HepG2 (cell line): ENCODE measurements at regions not wholly inside any gene's neighbourhood (a gene's known extent, or its start where the extent isn't known, plus 50 kb on each side); places are given as distances from the start of the nearest gene placed in this dataset.

Source experiments
- BRF2 ChIP-seq: sonication (generic); formaldehyde crosslinking; IDR thresholded peaks from 2 replicates; pipeline ENCODE4 v1.8.1; 2022; ENCODE audit warnings: mild to moderate bottlenecking, missing genetic modification reagents
- RAD21 ChIP-seq: fragments of 450-650 bp; formaldehyde crosslinking; IDR thresholded peaks from 2 replicates; pipeline ENCODE4 v1.5.0; 2020; ENCODE audit warnings: mild to moderate bottlenecking
- XBP1 ChIP-seq: sonication (generic); formaldehyde crosslinking; IDR thresholded peaks from 2 replicates; pipeline ENCODE4 v1.5.0; 2020; ENCODE audit warnings: missing genetic modification reagents
- ZBTB10 ChIP-seq: sonication (generic); formaldehyde crosslinking; IDR thresholded peaks from 2 replicates; pipeline ENCODE4 v1.4.0; 2020; ENCODE audit warnings: missing genetic modification reagents, borderline replicate concordance
- ZNF644 ChIP-seq: IDR thresholded peaks from 2 replicates; pipeline ENCODE4 v1.6.1; 2016; ENCODE audit warnings: low read depth
- TF ChIP-seq, protein P1 (sequence below): sonication (generic); formaldehyde crosslinking; IDR thresholded peaks from 2 replicates; pipeline ENCODE4 v1.9.0; 2021; ENCODE audit warnings: mild to moderate bottlenecking, missing genetic modification reagents

GRCh38 chr3:30438126-30438525, 168.3 kb upstream of the TGFBR2 start:
- no peak for TF ChIP-seq BRF2 (CRISPR knock-in tag)
- TF ChIP-seq, protein P1, sequence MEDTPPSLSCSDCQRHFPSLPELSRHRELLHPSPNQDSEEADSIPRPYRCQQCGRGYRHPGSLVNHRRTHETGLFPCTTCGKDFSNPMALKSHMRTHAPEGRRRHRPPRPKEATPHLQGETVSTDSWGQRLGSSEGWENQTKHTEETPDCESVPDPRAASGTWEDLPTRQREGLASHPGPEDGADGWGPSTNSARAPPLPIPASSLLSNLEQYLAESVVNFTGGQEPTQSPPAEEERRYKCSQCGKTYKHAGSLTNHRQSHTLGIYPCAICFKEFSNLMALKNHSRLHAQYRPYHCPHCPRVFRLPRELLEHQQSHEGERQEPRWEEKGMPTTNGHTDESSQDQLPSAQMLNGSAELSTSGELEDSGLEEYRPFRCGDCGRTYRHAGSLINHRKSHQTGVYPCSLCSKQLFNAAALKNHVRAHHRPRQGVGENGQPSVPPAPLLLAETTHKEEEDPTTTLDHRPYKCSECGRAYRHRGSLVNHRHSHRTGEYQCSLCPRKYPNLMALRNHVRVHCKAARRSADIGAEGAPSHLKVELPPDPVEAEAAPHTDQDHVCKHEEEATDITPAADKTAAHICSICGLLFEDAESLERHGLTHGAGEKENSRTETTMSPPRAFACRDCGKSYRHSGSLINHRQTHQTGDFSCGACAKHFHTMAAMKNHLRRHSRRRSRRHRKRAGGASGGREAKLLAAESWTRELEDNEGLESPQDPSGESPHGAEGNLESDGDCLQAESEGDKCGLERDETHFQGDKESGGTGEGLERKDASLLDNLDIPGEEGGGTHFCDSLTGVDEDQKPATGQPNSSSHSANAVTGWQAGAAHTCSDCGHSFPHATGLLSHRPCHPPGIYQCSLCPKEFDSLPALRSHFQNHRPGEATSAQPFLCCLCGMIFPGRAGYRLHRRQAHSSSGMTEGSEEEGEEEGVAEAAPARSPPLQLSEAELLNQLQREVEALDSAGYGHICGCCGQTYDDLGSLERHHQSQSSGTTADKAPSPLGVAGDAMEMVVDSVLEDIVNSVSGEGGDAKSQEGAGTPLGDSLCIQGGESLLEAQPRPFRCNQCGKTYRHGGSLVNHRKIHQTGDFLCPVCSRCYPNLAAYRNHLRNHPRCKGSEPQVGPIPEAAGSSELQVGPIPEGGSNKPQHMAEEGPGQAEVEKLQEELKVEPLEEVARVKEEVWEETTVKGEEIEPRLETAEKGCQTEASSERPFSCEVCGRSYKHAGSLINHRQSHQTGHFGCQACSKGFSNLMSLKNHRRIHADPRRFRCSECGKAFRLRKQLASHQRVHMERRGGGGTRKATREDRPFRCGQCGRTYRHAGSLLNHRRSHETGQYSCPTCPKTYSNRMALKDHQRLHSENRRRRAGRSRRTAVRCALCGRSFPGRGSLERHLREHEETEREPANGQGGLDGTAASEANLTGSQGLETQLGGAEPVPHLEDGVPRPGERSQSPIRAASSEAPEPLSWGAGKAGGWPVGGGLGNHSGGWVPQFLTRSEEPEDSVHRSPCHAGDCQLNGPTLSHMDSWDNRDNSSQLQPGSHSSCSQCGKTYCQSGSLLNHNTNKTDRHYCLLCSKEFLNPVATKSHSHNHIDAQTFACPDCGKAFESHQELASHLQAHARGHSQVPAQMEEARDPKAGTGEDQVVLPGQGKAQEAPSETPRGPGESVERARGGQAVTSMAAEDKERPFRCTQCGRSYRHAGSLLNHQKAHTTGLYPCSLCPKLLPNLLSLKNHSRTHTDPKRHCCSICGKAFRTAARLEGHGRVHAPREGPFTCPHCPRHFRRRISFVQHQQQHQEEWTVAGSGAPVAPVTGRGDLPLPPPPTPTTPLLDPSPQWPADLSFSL (CRISPR knock-in tag) = no peak
- no peak for TF ChIP-seq XBP1 (CRISPR knock-in tag)
- no peak for TF ChIP-seq ZNF644 (CRISPR knock-in tag)
- no peak for TF ChIP-seq RAD21 (CRISPR knock-in tag)
- TF ChIP-seq ZBTB10 (CRISPR knock-in tag) = no peak
